Esophagus squamous epithelium (tissue), 5 donors: ENCODE measurements at regions not wholly inside any gene's neighbourhood (a gene's known extent, or its start where the extent isn't known, plus 50 kb on each side); places are given as distances from the start of the nearest gene placed in this dataset.

ENCODE experiments used
- DNase-seq: peaks from one replicate; lab custom pipeline; 2025; lab: John Stamatoyannopoulos, UW
- H3K27ac ChIP-seq, 4 donors: fragments of 200-600 bp; sonication (generic); one replicate each; pipeline ENCODE4 v1.5.1; 2016 to 2019; ENCODE audit warnings: mild to moderate bottlenecking in 1 of 4
- H3K27me3 ChIP-seq, 4 donors: fragments of 200-600 bp; sonication (generic); 1 replicate in 3 of 4; 2 replicates in 1 of 4; pipeline versions ENCODE4 v1.5.1 to v1.6.0; 2017 to 2021; ENCODE audit warnings: antibody characterized with exemption in 1 of 4
- H3K36me3 ChIP-seq, 3 donors: fragments of 200-600 bp; sonication (generic); one replicate each; pipeline ENCODE4 v1.5.1; 2016 to 2019
- H3K4me1 ChIP-seq, 3 donors: fragments of 200-600 bp; sonication (generic); one replicate each; pipeline ENCODE4 v1.5.1; 2017 to 2019
- H3K4me3 ChIP-seq, 4 donors: fragments of 200-600 bp; sonication (generic); 1 replicate in 3 of 4; 2 replicates in 1 of 4; pipeline ENCODE4 v1.5.1; 2016 to 2019; ENCODE audit warnings: mild to moderate bottlenecking in 2 of 4, moderate library complexity in 1 of 4
- H3K9me3 ChIP-seq, 3 donors: fragments of 200-600 bp; sonication (generic); one replicate each; pipeline ENCODE4 v1.5.1; 2016 to 2019
- CTCF ChIP-seq, 6 experiments: fragments of 450-650 bp in 4 of 6; fragments of 200-600 bp in 2 of 6; sonication (generic) in 2 of 6; IDR thresholded peaks; one replicate each; pipeline ENCODE4 v1.5.1; 2016 to 2019; ENCODE audit warnings: antibody characterized with exemption in 6 of 6, mild to moderate bottlenecking in 4 of 6, moderate library complexity in 4 of 6
- POLR2A ChIP-seq, 4 donors: fragments of 450-650 bp; IDR thresholded peaks; one replicate each; pipeline ENCODE4 v1.6.1; 2017; ENCODE audit warnings: antibody characterized with exemption in 4 of 4, mild to moderate bottlenecking in 4 of 4, moderate library complexity in 3 of 4
- WGBS, 2 donors: methylation state at CpG; one replicate each; pipeline ENCODE4 v1.1.5; 2018; 5-methylcytosine and 5-hydroxymethylcytosine counted together
- intact Hi-C: fragments of 100-400 bp; cut with DNase I; formaldehyde crosslinking; loops from one replicate; pipeline ENCODE4 v1.15.0; 2022
- donor health status: DM: yes; HTN: yes; CAD: no.

- no peaks in the 10 kb centered on the region for H3K4me1 ChIP-seq
- H3K4me3 ChIP-seq: no peak overlapping the region
- no peaks in the 10 kb centered on the region for H3K27me3 ChIP-seq
- no peak overlapping the region for H3K27ac ChIP-seq
- H3K9me3 ChIP-seq: no peaks in the 10 kb centered on the region
- TF ChIP-seq CTCF (IDR thresholded peaks at IDR 0.05) (no peak), POLR2A (IDR thresholded peaks at IDR 0.05) (no peak)
- DNase-seq: no peak
- 87 to 93% methylated on average over 2 of the region's 2 CpGs for WGBS, 2 donors
- no peaks in the 10 kb centered on the region for H3K36me3 ChIP-seq
- intact Hi-C loops: no loop called here
Observed at GRCh38 chr5:43996221-43996620, 393.0 kb downstream of the FGF10 start.

DNA sequence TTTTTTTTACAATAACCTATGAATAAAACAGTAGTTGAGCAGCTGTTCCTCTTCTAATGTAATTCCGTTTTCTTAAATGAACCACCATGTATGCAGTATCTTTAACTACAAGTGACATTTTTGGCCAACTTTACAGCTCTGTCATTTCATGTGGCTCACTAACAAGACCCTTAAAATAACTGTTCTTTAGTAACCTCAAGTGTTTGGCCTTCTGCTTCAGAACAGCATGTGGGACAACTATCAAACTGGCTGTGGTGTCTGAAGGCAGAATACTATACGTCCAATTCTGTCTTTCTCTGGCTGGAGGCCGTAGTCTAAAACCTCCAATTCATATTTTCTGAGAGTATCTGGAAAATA is 391.4 kb downstream of the NNT start:
- DNase-seq: no peak

DNA sequence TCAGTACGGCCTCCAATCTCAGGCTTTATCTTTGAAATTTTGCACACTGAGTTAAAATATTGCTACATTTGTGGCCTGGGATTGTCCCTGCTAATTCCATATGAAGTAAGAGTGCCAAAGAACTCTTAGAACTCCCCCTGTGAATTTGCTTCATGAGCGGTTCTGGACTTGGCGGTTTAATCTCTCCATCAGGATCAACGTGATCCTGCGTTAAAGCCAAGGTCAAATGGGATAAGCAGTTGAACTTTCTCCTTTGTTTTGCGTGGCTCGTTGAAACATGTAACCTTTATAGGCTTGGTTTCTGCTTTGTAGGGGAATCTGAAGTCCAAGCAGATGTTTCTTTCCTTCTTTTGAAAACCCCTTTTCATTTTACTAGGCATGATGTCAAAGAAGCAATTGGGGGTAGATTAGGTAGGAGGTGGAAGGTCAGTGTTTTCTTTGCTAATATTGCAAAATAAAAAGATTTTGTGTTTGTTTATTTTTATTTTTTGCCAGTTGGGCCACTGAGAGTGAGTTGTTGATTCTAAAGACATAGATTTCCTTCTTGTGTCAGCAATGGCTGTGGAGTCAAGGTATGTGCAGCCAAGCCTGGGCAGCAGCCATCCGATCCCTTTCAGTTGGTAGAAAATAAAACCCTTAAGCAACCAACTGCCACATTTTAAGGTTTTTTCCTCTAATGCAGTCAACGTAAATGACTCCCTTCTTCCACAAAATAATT is 390.8 kb downstream of the NNT start:
- H3K9me3 ChIP-seq: no peaks in the 10 kb centered on the region
- intact Hi-C loops: no loop called here
- no peak for TF ChIP-seq CTCF (IDR thresholded peaks at IDR 0.05)
- no peak for TF ChIP-seq POLR2A (IDR thresholded peaks at IDR 0.05)
- H3K4me3 ChIP-seq: no peak overlapping the region
- DNase-seq: no peak
- WGBS, 2 donors: 76 to 83% methylated on average over 9 of the region's 9 CpGs
- no peaks in the 10 kb centered on the region for H3K27me3 ChIP-seq
- no peaks in the 10 kb centered on the region for H3K4me1 ChIP-seq
- H3K36me3 ChIP-seq: no peaks in the 10 kb centered on the region
- H3K27ac ChIP-seq: no peak overlapping the region

More for the DNA sequence above, 391.4 kb downstream of the NNT start:
- H3K27me3 ChIP-seq: no peaks in the 10 kb centered on the region
- H3K36me3 ChIP-seq: no peaks in the 10 kb centered on the region
- intact Hi-C loops: no loop called here
- no peaks in the 10 kb centered on the region for H3K9me3 ChIP-seq
- no peak for TF ChIP-seq CTCF (IDR thresholded peaks at IDR 0.05)
- TF ChIP-seq POLR2A (IDR thresholded peaks at IDR 0.05): no peak
- no peak overlapping the region for H3K4me3 ChIP-seq
- H3K4me1 ChIP-seq: no peaks in the 10 kb centered on the region
- WGBS, 2 donors: 55 to 91% methylated on average over 3 of the region's 3 CpGs
- H3K27ac ChIP-seq: no peak overlapping the region

DNA sequence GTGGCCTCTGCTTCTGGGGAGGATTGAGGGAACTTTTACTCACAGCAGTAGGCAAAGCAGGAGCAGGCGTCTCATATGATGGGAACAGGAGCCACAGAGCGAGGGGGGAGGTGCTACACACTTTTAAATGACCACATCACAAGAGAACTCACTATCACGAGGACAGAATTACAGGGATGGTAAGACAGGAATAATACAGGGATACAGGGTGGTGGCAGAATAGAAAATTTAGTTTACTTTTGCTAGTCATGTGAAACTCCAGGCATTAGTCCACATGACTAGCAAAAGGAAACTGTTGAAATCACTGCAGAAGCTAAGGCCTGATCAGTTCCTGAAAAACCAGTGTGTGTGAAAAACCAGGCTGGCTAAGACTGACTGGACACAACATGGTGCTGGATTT is 382.4 kb downstream of the NNT start:
- Histone ChIP-seq H3K36me3 (no peaks in the 10 kb centered on the region), H3K27me3 (no peaks in the 10 kb centered on the region), H3K4me3 (no peak overlapping the region), H3K27ac (no peak overlapping the region), H3K4me1 (no peaks in the 10 kb centered on the region), H3K9me3 (peaks cover 0 to 7% (median 6%) of the 10 kb centered on the region in 3 donors)
- intact Hi-C loops: no loop called here
- DNase-seq: no peak
- no peak for TF ChIP-seq POLR2A (IDR thresholded peaks at IDR 0.05)
- TF ChIP-seq CTCF (IDR thresholded peaks at IDR 0.05): no peak
- WGBS, 2 donors: 49 to 54% methylated on average over 3 of the region's 3 CpGs

DNA sequence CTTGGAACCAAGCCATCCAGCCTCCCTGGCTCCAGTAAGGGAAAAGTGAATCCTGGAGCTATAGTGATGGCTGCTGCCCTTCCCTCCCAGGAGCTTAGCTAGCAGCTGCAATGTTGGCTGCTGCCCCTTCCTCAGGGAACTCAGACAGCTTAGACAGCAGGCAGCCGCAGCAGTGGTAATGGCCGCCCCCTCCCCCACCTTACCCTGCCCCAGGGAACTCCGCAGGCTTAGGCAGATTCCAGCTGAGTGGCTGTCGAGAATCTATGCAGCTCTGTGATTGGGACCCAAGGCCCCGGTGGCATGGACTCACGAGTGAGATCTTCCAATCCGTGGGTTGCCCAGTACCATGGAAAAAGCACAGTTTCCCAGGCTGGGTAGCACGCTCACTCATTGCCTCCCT is 378.6 kb downstream of the NNT start:
- Histone ChIP-seq H3K4me3 (no peak overlapping the region), H3K9me3 (peaks cover 0 to 7% (median 6%) of the 10 kb centered on the region in 3 donors), H3K27me3 (no peaks in the 10 kb centered on the region), H3K27ac (no peak overlapping the region), H3K4me1 (no peaks in the 10 kb centered on the region), H3K36me3 (no peaks in the 10 kb centered on the region)
- no peak for DNase-seq
- TF ChIP-seq CTCF (IDR thresholded peaks at IDR 0.05) (no peak), POLR2A (IDR thresholded peaks at IDR 0.05) (no peak)
- intact Hi-C loops: no loop called here
- WGBS, 2 donors: no CpG with 5 or more reads among the region's 8 CpGs
